HG03095 (cell line): ENCODE measurements at regions not wholly inside any gene's neighbourhood (a gene's known extent, or its start where the extent isn't known, plus 50 kb on each side); places are given as distances from the start of the nearest gene placed in this dataset.
"Not testable (repeated sequence)": the region's sequence is repeated elsewhere in the genome, so short reads cannot be mapped to it uniquely, and the experiment has no call there.

Experiments
- ATAC-seq: cut with Tn5 transposase; IDR thresholded peaks from one replicate; pipeline ENCODE4 v1.9.1; 2021; ENCODE audit warnings: moderate library complexity; ENCODE audit not compliant: unreplicated experiment

DNA sequence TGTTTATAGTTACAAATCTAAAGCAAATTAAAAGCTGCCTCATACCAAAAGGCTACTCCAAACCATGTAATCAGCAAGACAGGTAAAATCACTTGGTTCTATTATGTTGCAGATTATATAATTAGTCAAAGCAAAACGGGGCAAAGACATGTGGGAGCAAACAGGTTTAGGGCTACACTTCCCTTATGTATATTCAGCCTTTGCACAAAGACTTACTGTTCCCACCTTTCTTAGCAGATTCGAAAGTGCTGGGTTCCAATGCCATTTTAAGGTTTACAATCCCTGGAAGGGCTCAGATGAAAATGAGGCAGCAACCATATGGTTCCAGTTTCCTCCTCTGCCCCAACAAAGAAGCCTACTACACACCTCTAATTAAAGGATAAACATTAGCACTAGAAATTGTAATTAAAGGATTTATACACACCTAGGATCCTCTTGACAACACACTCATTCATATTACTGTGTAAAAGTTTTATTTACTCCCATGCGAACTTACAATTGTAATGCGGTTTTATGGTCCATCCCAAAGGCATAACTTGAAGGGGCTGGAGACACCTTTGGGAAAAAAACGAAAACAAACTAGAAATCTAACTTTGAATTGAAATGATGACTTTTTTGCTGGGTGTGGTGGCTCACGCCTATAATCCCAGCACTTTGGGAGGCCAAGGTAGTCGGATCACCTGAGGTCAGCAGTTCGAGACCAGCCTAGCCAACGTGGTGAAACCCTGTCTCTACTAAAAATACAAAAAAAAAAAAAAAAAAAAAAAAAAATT lies 117.3 kb upstream of the PKN2 start:
- no peak for ATAC-seq

- ATAC-seq = no peak
Observed at GRCh38 chr1:88571506-88571905, 112.6 kb upstream of the PKN2 start.

DNA sequence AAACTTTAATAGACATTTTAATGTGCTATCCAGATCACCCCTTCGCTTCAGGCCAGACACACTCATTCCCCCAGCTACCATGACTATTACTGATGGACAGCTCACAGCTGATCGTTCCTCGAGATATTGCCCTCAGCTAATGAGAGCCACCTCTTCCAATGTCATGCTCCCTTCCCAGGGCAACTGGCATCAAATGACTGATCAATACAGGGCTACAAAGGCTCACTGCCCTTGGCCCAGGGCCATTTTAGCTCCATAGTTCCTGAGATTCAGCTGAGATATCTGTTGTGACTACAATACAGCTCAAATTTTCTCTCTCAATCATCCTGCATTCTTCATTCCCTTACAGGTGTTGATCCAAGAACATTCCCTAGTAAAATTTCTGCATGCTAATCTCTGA lies 104.5 kb upstream of the PKN2 start:
- ATAC-seq = no peak

- ATAC-seq = no peak
Observed at GRCh38 chr1:88581703-88582102, 102.4 kb upstream of the PKN2 start.

GRCh38 chr1:88593358-88593757 lies 90.7 kb upstream of the PKN2 start:
- ATAC-seq = no peak

GRCh38 chr1:88595355-88596002 lies 88.6 kb upstream of the PKN2 start:
- ATAC-seq = no peak

DNA sequence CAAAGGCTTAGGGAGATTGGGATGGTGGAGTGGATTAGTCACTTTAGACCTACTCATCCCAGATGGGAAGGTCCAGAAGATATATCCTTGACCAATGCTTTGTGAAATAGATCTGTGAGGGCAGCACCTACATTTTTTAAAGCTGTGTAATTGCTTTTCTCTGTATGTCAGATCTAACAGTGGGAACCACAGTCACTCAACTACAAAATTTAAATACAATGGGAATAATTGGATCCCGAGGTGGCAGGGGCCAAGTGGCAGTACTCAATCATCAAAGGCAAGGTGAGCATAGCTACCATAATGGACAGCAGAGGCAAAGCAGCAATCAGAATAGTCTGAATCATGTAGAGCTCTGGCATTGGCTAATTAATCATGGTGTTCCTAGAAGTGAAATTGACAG lies 86.1 kb upstream of the PKN2 start:
- not testable (repeated sequence) for ATAC-seq

DNA sequence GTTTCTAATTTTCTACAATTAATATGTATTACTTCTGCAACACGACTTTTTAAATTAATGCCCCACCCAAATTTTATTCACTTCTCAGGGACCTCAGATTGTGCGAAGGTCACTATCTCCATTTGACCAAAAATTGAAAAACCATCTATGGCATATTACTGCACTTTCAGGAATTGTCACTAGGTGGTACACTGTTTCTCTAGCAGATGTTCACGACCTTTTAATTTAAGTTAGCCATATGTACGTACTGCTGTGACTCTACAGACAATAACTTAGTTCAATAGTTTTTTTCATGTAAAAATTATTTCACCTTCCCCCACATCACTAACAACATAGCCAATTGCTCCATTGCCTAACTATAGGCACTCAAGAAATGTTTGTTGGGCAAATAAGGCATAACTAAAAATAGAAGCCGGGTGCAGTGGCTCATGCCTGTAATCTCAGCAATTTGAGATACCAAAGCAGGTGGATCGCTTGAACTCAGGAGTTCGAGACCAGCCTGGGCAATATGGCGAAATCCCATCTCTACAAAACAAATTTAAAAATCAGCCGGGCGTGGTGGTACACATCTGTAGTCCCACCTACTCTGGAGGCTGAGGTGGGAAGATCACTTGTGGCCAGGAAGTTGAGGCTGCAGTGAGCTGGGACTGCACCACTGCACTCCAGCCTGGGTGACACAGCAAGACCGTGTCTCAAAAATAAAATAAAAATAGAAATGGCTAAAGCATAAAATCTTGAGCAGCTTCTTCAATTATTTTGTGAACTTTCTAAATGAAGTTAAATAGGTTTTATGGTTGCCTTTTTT lies 75.7 kb upstream of the PKN2 start:
- peak; percentile 78 for ATAC-seq

- no peak for ATAC-seq
Observed at GRCh38 chr1:88609051-88609450, 75.0 kb upstream of the PKN2 start.

DNA sequence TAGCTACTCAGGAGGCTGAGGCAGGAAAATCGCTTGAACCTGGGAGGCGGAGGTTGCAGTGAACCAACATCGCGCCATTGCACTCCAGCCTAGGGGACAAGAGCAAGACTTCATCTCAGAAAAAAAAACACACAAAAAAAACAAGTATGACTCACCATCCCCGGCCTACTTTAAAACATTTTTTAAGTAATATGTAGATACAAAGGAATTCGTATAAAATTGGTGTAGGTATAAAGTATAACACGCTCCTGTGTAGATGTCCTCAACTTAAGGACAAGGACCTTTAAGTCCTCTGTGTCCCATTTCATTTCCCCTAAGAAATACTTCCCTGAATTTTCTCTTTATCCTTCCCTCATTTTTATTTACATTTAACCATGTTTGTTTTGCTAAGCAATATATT lies 73.4 kb upstream of the PKN2 start:
- ATAC-seq = no peak

GRCh38 chr1:88612292-88612691 lies 71.8 kb upstream of the PKN2 start:
- no peak for ATAC-seq

GRCh38 chr1:88612773-88613172 lies 71.3 kb upstream of the PKN2 start:
- ATAC-seq = no peak

DNA sequence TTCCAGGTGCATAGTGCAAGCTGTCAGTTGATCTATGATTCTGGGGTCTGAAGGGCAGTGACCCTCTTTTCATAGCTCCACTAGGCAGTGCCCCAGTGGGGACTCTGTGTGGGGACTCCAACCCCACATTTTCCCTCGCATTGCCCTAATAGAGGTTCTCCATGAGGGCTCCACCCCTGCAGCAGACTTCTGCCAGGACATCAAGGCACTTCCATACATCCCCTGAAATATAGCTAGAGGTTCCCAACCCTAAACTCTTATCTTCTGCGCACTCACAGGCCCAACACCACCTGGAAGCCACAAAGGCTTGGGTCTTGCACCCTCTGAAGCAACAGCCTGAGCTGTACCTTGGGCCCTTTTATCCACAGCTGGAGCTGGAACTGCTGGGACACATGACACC lies 65.7 kb upstream of the PKN2 start:
- ATAC-seq = no peak

GRCh38 chr1:88623101-88623500 lies 61.0 kb upstream of the PKN2 start:
- not testable (repeated sequence) for ATAC-seq
